Stomach (tissue), 4 donors: ENCODE measurements at regions not wholly inside any gene's neighbourhood (a gene's known extent, or its start where the extent isn't known, plus 50 kb on each side); places are given as distances from the start of the nearest gene placed in this dataset.

Source experiments
- POLR2A ChIP-seq, 4 donors: fragments of 450-650 bp; IDR thresholded peaks; one replicate each; pipeline ENCODE4 v1.6.1; 2016; ENCODE audit warnings: antibody characterized with exemption in 4 of 4, control low read depth in 2 of 4, mild to moderate bottlenecking in 1 of 4, moderate library complexity in 1 of 4
- POLR2AphosphoS5 ChIP-seq, 3 donors: sonication (generic); formaldehyde crosslinking; IDR thresholded peaks; one replicate each; pipeline ENCODE4 v1.6.1; 2016; ENCODE audit warnings: antibody characterized with exemption in 3 of 3
- TF ChIP-seq, protein P1 (sequence below), 7 experiments: fragments of 450-650 bp in 4 of 7; fragments of 200-600 bp in 3 of 7; sonication (generic) in 3 of 7; IDR thresholded peaks; one replicate each; pipeline ENCODE4 v1.5.1; 2016 to 2019; ENCODE audit warnings: antibody characterized with exemption in 7 of 7, control low read depth in 2 of 7, mild to moderate bottlenecking in 1 of 7

DNA sequence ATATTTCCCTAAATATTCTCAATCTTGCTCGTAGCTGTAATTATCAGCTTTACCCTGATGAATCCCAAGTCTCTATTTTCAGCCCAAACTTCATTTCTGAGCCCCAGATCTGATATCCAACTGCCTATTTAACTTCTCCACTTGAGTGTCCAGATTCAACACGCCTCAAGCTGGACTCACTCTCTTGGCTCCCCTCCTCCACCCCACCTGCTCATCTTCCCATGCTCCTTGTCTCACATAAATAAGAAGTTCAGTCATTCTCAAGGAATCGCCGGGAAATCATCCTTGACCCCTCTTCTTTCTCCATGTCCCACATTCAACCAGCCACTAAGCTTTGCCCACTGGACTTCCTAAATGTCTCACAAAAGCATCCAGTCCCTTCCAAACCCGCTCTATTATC, 89.9 kb upstream of the STMND1 start:
- TF ChIP-seq, protein P1, sequence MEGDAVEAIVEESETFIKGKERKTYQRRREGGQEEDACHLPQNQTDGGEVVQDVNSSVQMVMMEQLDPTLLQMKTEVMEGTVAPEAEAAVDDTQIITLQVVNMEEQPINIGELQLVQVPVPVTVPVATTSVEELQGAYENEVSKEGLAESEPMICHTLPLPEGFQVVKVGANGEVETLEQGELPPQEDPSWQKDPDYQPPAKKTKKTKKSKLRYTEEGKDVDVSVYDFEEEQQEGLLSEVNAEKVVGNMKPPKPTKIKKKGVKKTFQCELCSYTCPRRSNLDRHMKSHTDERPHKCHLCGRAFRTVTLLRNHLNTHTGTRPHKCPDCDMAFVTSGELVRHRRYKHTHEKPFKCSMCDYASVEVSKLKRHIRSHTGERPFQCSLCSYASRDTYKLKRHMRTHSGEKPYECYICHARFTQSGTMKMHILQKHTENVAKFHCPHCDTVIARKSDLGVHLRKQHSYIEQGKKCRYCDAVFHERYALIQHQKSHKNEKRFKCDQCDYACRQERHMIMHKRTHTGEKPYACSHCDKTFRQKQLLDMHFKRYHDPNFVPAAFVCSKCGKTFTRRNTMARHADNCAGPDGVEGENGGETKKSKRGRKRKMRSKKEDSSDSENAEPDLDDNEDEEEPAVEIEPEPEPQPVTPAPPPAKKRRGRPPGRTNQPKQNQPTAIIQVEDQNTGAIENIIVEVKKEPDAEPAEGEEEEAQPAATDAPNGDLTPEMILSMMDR (IDR thresholded peaks at IDR 0.05) = no peak
- TF ChIP-seq POLR2AphosphoS5 (IDR thresholded peaks at IDR 0.05) = no peak
- no peak for TF ChIP-seq POLR2A (IDR thresholded peaks at IDR 0.05)
